HCT116 (cell line): ENCODE measurements at regions not wholly inside any gene's neighbourhood (a gene's known extent, or its start where the extent isn't known, plus 50 kb on each side); places are given as distances from the start of the nearest gene placed in this dataset.

ENCODE experiments used
- ATAC-seq: fragments of 200-7000 bp; cut with Tn5 transposase; 2 replicates; pipeline ENCODE4 v1.9.1; 2020; ENCODE audit warnings: mild to moderate bottlenecking, moderate library complexity
- BruUV-seq: library from RNA; stranded (reverse); fragments of 400-500 nt; replicated peaks from 2 replicates; lab custom pipeline; 2021; lab: Mats Ljungman, UMichigan
- CTCF ChIA-PET: fragments of 300-600 bp; sonication (Branson Sonifier 250); formaldehyde crosslinking; loops from one replicate; lab custom pipeline; 2021; ENCODE audit warnings: antibody characterized with exemption; lab: Charles Lee
- POLR2A ChIA-PET: fragments of 300-600, 350-600 bp; sonication (Branson Sonifier 250); formaldehyde crosslinking; loops from one replicate; lab custom pipeline; 2021; ENCODE audit warnings: antibody characterized with exemption; lab: Charles Lee
- RAD21 ChIA-PET, 2 experiments: fragments of 300-600 bp; sonication (Branson Sonifier 250); formaldehyde crosslinking; loops; one replicate each; lab custom pipeline; 2023; ENCODE audit warnings: low total read pairs in 2 of 2; ENCODE audit not compliant: uncharacterized antibody in 2 of 2, unreplicated experiment in 2 of 2, low non-redundant PET in 1 of 2; lab: Charles Lee
- DNase-seq: peaks from one replicate; pipeline ENCODE4 v3.0.0-alpha.2; 2010; ENCODE audit warnings: low read depth, low spot score
- H2AFZ ChIP-seq: fragments of 200-600 bp; shearing (Covaris generic), sonication (generic); 2 replicates; pipeline ENCODE4 v1.6.1; 2017; ENCODE audit warnings: low read depth, mixed run types, mixed read lengths, antibody characterized with exemption, low read length; ENCODE audit not compliant: poor library complexity, severe bottlenecking
- H3K27ac ChIP-seq: 2 replicates; pipeline ENCODE4 v1.5.1; 2012; ENCODE audit warnings: low read depth, low read length
- H3K27me3 ChIP-seq: fragments of 200-600 bp; sonication (generic); 2 replicates; pipeline ENCODE4 v1.6.1; 2016; ENCODE audit warnings: mixed run types, low read length, mixed read lengths; ENCODE audit not compliant: insufficient read depth
- H3K36me3 ChIP-seq, 2 experiments: fragments of 200-500 bp in 1 of 2; fragments of 200-600 bp in 1 of 2; sonication (Bioruptor generic) in 1 of 2; sonication (generic) in 1 of 2; 2 replicates each; pipeline versions ENCODE4 v1.5.1 to v1.6.1; 2014 to 2016; ENCODE audit warnings: low read length in 2 of 2, inconsistent platforms in 1 of 2, mixed read lengths in 1 of 2, mixed run types in 1 of 2; ENCODE audit not compliant: insufficient read depth in 2 of 2, control insufficient read depth in 1 of 2
- H3K4me1 ChIP-seq, 2 experiments: fragments of 200-600 bp in 1 of 2; sonication (generic) in 1 of 2; 2 replicates each; pipeline versions ENCODE4 v1.5.1 to v1.6.1; 2012 to 2017; ENCODE audit warnings: low read length in 2 of 2, inconsistent platforms in 1 of 2, mild to moderate bottlenecking in 1 of 2, mixed read lengths in 1 of 2, mixed run types in 1 of 2, moderate library complexity in 1 of 2; ENCODE audit not compliant: insufficient read depth in 2 of 2, control insufficient read depth in 1 of 2
- H3K4me2 ChIP-seq: fragments of 200-600 bp; sonication (generic); 2 replicates; pipeline ENCODE4 v1.6.1; 2017; ENCODE audit warnings: mixed run types, low read length, mixed read lengths
- H3K4me3 ChIP-seq, 2 experiments: fragments of 200-600 bp in 1 of 2; sonication (generic) in 1 of 2; replicated peaks in 1 of 2; 2 replicates each; pipeline ENCODE4 v1.5.1; 2011 to 2016; ENCODE audit warnings: low read length in 2 of 2, control low read depth in 1 of 2, low read depth in 1 of 2, mild to moderate bottlenecking in 1 of 2, mixed read lengths in 1 of 2, mixed run types in 1 of 2
- H3K79me2 ChIP-seq: fragments of 200-600 bp; sonication (generic); 2 replicates; pipeline ENCODE4 v1.6.1; 2017; ENCODE audit warnings: mild to moderate bottlenecking, mixed run types, low read length, moderate library complexity, mixed read lengths; ENCODE audit not compliant: insufficient read depth
- H3K9ac ChIP-seq: fragments of 200-600 bp; sonication (generic); 2 replicates; pipeline ENCODE4 v1.6.1; 2016; ENCODE audit warnings: low read length, mixed read lengths
- H3K9me2 ChIP-seq: fragments of 200-600 bp; sonication (generic), shearing (Covaris generic); 2 replicates; pipeline ENCODE4 v1.6.1; 2017; ENCODE audit warnings: mixed run types, mild to moderate bottlenecking, moderate library complexity; ENCODE audit not compliant: insufficient read depth
- H3K9me3 ChIP-seq, 2 experiments: fragments of 200-500 bp in 1 of 2; fragments of 200-600 bp in 1 of 2; sonication (Bioruptor generic) in 1 of 2; sonication (generic) in 1 of 2; 2 replicates each; pipeline ENCODE4 v1.6.1; 2014 to 2017; ENCODE audit warnings: low read length in 2 of 2, mixed read lengths in 2 of 2, inconsistent platforms in 1 of 2, low read depth in 1 of 2, mild to moderate bottlenecking in 1 of 2, mixed run types in 1 of 2, moderate library complexity in 1 of 2; ENCODE audit not compliant: control insufficient read depth in 1 of 2, insufficient read depth in 1 of 2
- H4K20me1 ChIP-seq: fragments of 200-600 bp; sonication (generic), shearing (Covaris generic); 2 replicates; pipeline ENCODE4 v1.6.1; 2017; ENCODE audit warnings: mixed run types, mild to moderate bottlenecking, moderate library complexity; ENCODE audit not compliant: insufficient read depth
- CBX3 ChIP-seq: IDR thresholded peaks from 2 replicates; pipeline ENCODE4 v1.6.1; 2012; ENCODE audit warnings: low read depth
- CEBPB ChIP-seq: IDR thresholded peaks from 2 replicates; pipeline ENCODE4 v1.6.1; 2012; ENCODE audit warnings: low read depth
- CTCF ChIP-seq, 3 experiments: fragments of 200-600 bp in 1 of 3; sonication (generic) in 1 of 3; IDR thresholded peaks in 2 of 3; conservative IDR thresholded peaks in 1 of 3; 2 replicates each; pipeline ENCODE4 v1.5.1; 2012 to 2017; ENCODE audit warnings: low read depth in 2 of 3, low read length in 2 of 3, antibody characterized with exemption in 1 of 3, borderline replicate concordance in 1 of 3, control low read depth in 1 of 3, mild to moderate bottlenecking in 1 of 3, mixed read lengths in 1 of 3, mixed run types in 1 of 3, moderate library complexity in 1 of 3; ENCODE audit not compliant: insufficient read depth in 1 of 3
- ELF1 ChIP-seq: IDR thresholded peaks from 2 replicates; pipeline ENCODE4 v1.6.1; 2012; ENCODE audit warnings: low read depth, borderline replicate concordance
- EZH2phosphoT487 ChIP-seq: fragments of 200-600 bp; IDR thresholded peaks from 2 replicates; pipeline ENCODE4 v1.6.1; 2018; ENCODE audit warnings: antibody characterized with exemption, borderline replicate concordance
- FOSL1 ChIP-seq: IDR thresholded peaks from 2 replicates; pipeline ENCODE4 v1.6.1; 2012; ENCODE audit warnings: low read depth
- MAX ChIP-seq: IDR thresholded peaks from 2 replicates; pipeline ENCODE4 v1.6.1; 2012
- POLR2AphosphoS5 ChIP-seq: IDR thresholded peaks from 2 replicates; pipeline ENCODE4 v1.6.1; 2011; ENCODE audit warnings: mild to moderate bottlenecking, low read depth, low read length, moderate library complexity
- ZBTB33 ChIP-seq: IDR thresholded peaks from 2 replicates; pipeline ENCODE4 v1.6.1; 2011; ENCODE audit warnings: mild to moderate bottlenecking, low read length, moderate library complexity; ENCODE audit not compliant: insufficient replicate concordance; ENCODE audit errors: extremely low read depth
- ZFX ChIP-seq: fragments of 450-650 bp; IDR thresholded peaks from 2 replicates; pipeline ENCODE4 v1.6.1; 2017
- intact Hi-C: fragments of 100-400 bp; cut with micrococcal nuclease; formaldehyde crosslinking; loops from 2 replicates; pipeline ENCODE4 v1.10.0; 2022

- no peaks in the 10 kb centered on the region for H3K4me1 ChIP-seq
- ATAC-seq (no peak), DNase-seq (no peak)
- H3K4me3 ChIP-seq, result no peak overlapping the region
- no peaks in the 10 kb centered on the region for H3K79me2 ChIP-seq
- TF ChIP-seq ELF1, result no peak
- no peak for TF ChIP-seq CBX3
- no peak for TF ChIP-seq FOSL1
- no peak for TF ChIP-seq CTCF (IDR thresholded peaks at IDR 0.05 in 2 of 3, conservative IDR thresholded peaks at IDR 0.05 in 1 of 3; ENCODE audit: borderline replicate concordance in 1 of 3, insufficient read depth in 1 of 3, low read depth in 2 of 3, low read length in 2 of 3)
- no peaks in the 10 kb centered on the region for H3K27me3 ChIP-seq
- no peaks in the 10 kb centered on the region for H4K20me1 ChIP-seq
- RAD21 ChIA-PET, result no interaction called here
- H3K9ac ChIP-seq, result no peak overlapping the region
- peaks cover 18 to 21% of the 10 kb centered on the region in 2 experiments; a peak in 3 of 4 replicates for H3K9me3 ChIP-seq
- H3K27ac ChIP-seq, result no peak overlapping the region
- H3K4me2 ChIP-seq, result no peak overlapping the region
- CTCF ChIA-PET, result no interaction called here
- POLR2A ChIA-PET, result no interaction called here
- intact Hi-C loops, result no loop called here
- no peaks in the 10 kb centered on the region for H3K36me3 ChIP-seq
- no peaks in the 10 kb centered on the region for H3K9me2 ChIP-seq
- no peak overlapping the region for H2AFZ ChIP-seq
- BruUV-seq, result no TSS peak
Measured at GRCh38 chr9:24901319-24901718, 355.6 kb upstream of the IZUMO3 start.

GRCh38 chr9:24900179-24900578 lies 354.5 kb upstream of the IZUMO3 start:
- BruUV-seq, result no TSS peak
- no peaks in the 10 kb centered on the region for H3K79me2 ChIP-seq
- ChIA-PET CTCF (no interaction called here), RAD21 (no interaction called here), POLR2A (no interaction called here)
- no peak overlapping the region for H2AFZ ChIP-seq
- H3K9me3 ChIP-seq, result peaks cover 9 to 17% of the 10 kb centered on the region in 2 experiments; a peak in 3 of 4 replicates
- intact Hi-C loops, result no loop called here
- DNase-seq, result no peak
- H3K4me2 ChIP-seq, result no peak overlapping the region
- H3K36me3 ChIP-seq, result no peaks in the 10 kb centered on the region
- no peak for ATAC-seq
- no peak overlapping the region for H3K27ac ChIP-seq
- no peaks in the 10 kb centered on the region for H4K20me1 ChIP-seq
- TF ChIP-seq CEBPB (no peak), MAX (no peak), ZBTB33 (no peak), EZH2phosphoT487 (no peak), FOSL1 (no peak), POLR2AphosphoS5 (no peak), ZFX (no peak)
- no peaks in the 10 kb centered on the region for H3K4me1 ChIP-seq
- H3K4me3 ChIP-seq, result no peak overlapping the region
- no peaks in the 10 kb centered on the region for H3K27me3 ChIP-seq
- H3K9ac ChIP-seq, result no peak overlapping the region
- no peaks in the 10 kb centered on the region for H3K9me2 ChIP-seq
